ENCODE measurements at regions not wholly inside any gene's neighbourhood (a gene's known extent, or its start where the extent isn't known, plus 50 kb on each side); places are given as distances from the start of the nearest gene placed in this dataset.

DNA sequence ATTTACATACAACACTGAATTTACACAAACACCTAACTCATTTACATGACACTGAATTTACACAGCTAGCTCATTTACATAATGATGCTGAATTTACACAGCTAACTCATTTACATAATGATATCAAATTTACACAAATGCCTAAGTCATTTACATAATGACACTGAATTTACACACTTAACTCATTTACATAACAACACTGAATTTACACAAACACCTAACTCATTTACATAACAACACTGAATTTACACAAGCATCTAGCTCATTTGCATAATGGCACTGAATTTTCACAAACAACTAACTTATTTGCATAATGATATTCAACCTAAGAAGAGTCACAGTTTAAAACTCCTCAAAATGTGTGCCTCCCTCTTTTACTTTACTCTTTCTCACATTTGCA lies 511.7 kb downstream of the GALR1 start:
- H3K36me3 ChIP-seq (ENCODE audit: control insufficient read depth in 2 of 2, insufficient read depth in 2 of 2, low read length in 1 of 2) = no peaks in the 10 kb centered on the region
- no peak overlapping the region for H3K4me3 ChIP-seq (ENCODE audit: low read depth in 1 of 2, low read length in 2 of 2)
- H3K4me1 ChIP-seq (ENCODE audit: control insufficient read depth in 2 of 2, insufficient read depth in 2 of 2, low read length in 1 of 2) = no peaks in the 10 kb centered on the region
- no peaks in the 10 kb centered on the region for H3K27me3 ChIP-seq (ENCODE audit: control insufficient read depth in 1 of 2, insufficient read depth in 2 of 2, low read length in 2 of 2)
- no peaks in the 10 kb centered on the region for H3K9me3 ChIP-seq (ENCODE audit: control insufficient read depth in 2 of 2, insufficient read depth in 1 of 2, low read depth in 1 of 2, low read length in 1 of 2)
- H3K27ac ChIP-seq (ENCODE audit: low read depth in 2 of 2, low read length in 1 of 2) = no peak overlapping the region

DNA sequence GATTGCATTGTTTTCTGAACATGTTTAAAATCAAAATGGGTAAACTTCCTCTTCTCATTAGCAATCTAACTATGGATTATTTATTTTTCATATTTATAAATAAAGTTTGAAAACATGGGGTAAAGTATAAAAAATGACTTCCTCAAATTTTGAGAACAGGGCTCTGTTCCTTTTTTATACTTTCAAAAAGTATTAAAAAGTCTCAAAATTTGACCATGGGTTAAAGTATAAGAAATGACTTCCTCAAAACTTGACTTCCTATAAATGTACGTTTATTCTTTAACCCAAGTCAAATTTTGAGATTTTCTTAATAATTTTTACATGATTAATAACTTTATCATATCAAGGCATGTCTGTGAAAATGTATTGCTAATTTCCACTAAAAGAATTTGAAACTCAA lies 512.4 kb downstream of the GALR1 start:
- Histone ChIP-seq H3K36me3 (ENCODE audit: control insufficient read depth in 2 of 2, insufficient read depth in 2 of 2, low read length in 1 of 2) (no peaks in the 10 kb centered on the region), H3K9me3 (ENCODE audit: control insufficient read depth in 2 of 2, insufficient read depth in 1 of 2, low read depth in 1 of 2, low read length in 1 of 2) (no peaks in the 10 kb centered on the region), H3K4me1 (ENCODE audit: control insufficient read depth in 2 of 2, insufficient read depth in 2 of 2, low read length in 1 of 2) (no peaks in the 10 kb centered on the region), H3K27me3 (ENCODE audit: control insufficient read depth in 1 of 2, insufficient read depth in 2 of 2, low read length in 2 of 2) (no peaks in the 10 kb centered on the region), H3K27ac (ENCODE audit: low read depth in 2 of 2, low read length in 1 of 2) (no peak overlapping the region), H3K4me3 (ENCODE audit: low read depth in 1 of 2, low read length in 2 of 2) (no peak overlapping the region)
- WGBS, 2 donors = 57 to 60% methylated on average over 1 of the region's 1 CpG

DNA sequence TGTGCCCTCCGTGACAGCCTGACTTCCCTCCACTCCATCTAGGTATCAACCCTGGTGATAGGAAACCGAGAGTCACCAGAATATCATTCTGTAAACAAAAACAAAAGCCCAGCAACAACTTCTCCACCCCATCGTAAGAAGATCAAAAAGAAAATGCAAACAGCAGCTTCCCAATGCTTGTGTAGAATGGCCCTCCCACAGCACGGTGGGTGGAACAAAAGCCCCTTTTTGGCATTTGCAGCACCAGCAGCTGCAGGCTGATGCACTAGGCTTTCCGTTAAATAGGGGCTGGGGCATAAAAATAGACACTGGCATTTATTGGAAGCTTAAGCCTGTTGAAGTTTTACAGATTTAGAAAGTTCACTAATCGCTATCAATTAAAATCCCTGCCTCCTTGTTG lies 513.0 kb downstream of the GALR1 start:
- Histone ChIP-seq H3K27ac (ENCODE audit: low read depth in 2 of 2, low read length in 1 of 2) (no peak overlapping the region), H3K4me1 (ENCODE audit: control insufficient read depth in 2 of 2, insufficient read depth in 2 of 2, low read length in 1 of 2) (no peaks in the 10 kb centered on the region), H3K36me3 (ENCODE audit: control insufficient read depth in 2 of 2, insufficient read depth in 2 of 2, low read length in 1 of 2) (no peaks in the 10 kb centered on the region), H3K4me3 (ENCODE audit: low read depth in 1 of 2, low read length in 2 of 2) (no peak overlapping the region), H3K9me3 (ENCODE audit: control insufficient read depth in 2 of 2, insufficient read depth in 1 of 2, low read depth in 1 of 2, low read length in 1 of 2) (no peaks in the 10 kb centered on the region), H3K27me3 (ENCODE audit: control insufficient read depth in 1 of 2, insufficient read depth in 2 of 2, low read length in 2 of 2) (no peaks in the 10 kb centered on the region)
- 18 to 19% methylated on average over 6 of the region's 6 CpGs for WGBS, 2 donors

DNA sequence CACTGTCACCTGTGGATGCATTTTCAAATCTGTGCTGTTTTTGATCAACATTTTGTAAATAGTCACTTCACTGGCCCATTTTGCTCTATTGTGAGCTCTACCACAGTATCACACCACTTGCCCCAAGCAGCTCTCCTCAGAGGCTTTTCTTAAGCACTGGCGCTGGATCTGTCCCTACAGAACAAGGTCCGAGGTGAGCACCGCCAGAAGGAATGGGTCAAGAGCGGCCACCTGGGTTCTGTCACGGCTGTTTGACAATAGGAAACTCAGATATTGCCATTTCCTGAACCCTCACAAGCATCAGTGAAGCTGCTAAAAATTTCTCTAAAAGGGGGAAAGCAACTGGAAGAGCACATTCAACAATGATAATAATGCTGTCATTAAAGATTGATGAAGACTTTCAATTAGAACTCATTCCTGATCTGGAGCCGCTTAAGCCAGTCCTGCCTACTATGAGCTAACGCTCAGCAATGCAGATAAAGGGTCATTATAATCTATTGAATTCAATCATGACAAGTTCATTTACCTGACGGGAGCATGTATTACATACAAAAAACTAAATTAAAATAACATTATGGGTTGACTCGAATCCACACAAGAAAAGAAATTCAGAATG lies 514.0 kb downstream of the GALR1 start:
- WGBS, 2 donors = 39 to 48% methylated on average over 9 of the region's 9 CpGs
- no peak overlapping the region for H3K27ac ChIP-seq (ENCODE audit: low read depth in 2 of 2, low read length in 1 of 2)
- no peak overlapping the region for H3K4me3 ChIP-seq (ENCODE audit: low read depth in 1 of 2, low read length in 2 of 2)

GRCh38 chr18:77765468-77765867 lies 515.8 kb downstream of the GALR1 start:
- no peak overlapping the region for H3K4me3 ChIP-seq (ENCODE audit: low read depth in 1 of 2, low read length in 2 of 2)
- H3K27me3 ChIP-seq (ENCODE audit: control insufficient read depth in 1 of 2, insufficient read depth in 2 of 2, low read length in 2 of 2) = no peaks in the 10 kb centered on the region
- no peak overlapping the region for H3K27ac ChIP-seq (ENCODE audit: low read depth in 2 of 2, low read length in 1 of 2)
- 8 to 10% methylated on average over 9 of the region's 9 CpGs for WGBS, 2 donors
- H3K4me1 ChIP-seq (ENCODE audit: control insufficient read depth in 2 of 2, insufficient read depth in 2 of 2, low read length in 1 of 2) = no peaks in the 10 kb centered on the region
- H3K9me3 ChIP-seq (ENCODE audit: control insufficient read depth in 2 of 2, insufficient read depth in 1 of 2, low read depth in 1 of 2, low read length in 1 of 2) = peaks cover 0 to 7% of the 10 kb centered on the region in 2 donors
- H3K36me3 ChIP-seq (ENCODE audit: control insufficient read depth in 2 of 2, insufficient read depth in 2 of 2, low read length in 1 of 2) = no peaks in the 10 kb centered on the region

More for the DNA sequence above, 514.0 kb downstream of the GALR1 start:
- Histone ChIP-seq H3K27me3 (ENCODE audit: control insufficient read depth in 1 of 2, insufficient read depth in 2 of 2, low read length in 2 of 2) (no peaks in the 10 kb centered on the region), H3K9me3 (ENCODE audit: control insufficient read depth in 2 of 2, insufficient read depth in 1 of 2, low read depth in 1 of 2, low read length in 1 of 2) (no peaks in the 10 kb centered on the region), H3K36me3 (ENCODE audit: control insufficient read depth in 2 of 2, insufficient read depth in 2 of 2, low read length in 1 of 2) (no peaks in the 10 kb centered on the region), H3K4me1 (ENCODE audit: control insufficient read depth in 2 of 2, insufficient read depth in 2 of 2, low read length in 1 of 2) (no peaks in the 10 kb centered on the region)

DNA sequence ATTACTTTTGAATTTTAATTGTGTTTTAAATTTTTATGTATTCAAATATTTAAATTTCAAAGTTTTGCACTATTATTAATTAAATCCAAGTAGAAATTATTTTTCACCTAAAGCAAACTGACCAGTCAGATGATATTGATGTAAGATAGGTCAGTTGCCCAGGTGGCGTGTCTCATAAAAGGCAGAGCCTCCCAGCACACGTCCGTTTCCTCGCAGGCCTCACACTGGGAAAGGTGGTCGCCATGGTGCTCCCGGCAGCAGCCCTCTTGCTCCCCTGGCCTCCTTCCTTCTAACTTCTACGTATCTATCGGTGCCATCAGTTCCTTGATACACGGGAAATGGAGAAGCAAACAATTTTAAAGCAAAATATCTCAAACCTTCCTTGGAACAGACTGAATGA lies 516.8 kb downstream of the GALR1 start:
- 69 to 76% methylated on average over 9 of the region's 9 CpGs for WGBS, 2 donors
- Histone ChIP-seq H3K9me3 (ENCODE audit: control insufficient read depth in 2 of 2, insufficient read depth in 1 of 2, low read depth in 1 of 2, low read length in 1 of 2) (peaks cover 0 to 7% of the 10 kb centered on the region in 2 donors), H3K4me3 (ENCODE audit: low read depth in 1 of 2, low read length in 2 of 2) (no peak overlapping the region), H3K4me1 (ENCODE audit: control insufficient read depth in 2 of 2, insufficient read depth in 2 of 2, low read length in 1 of 2) (no peaks in the 10 kb centered on the region), H3K27ac (ENCODE audit: low read depth in 2 of 2, low read length in 1 of 2) (no peak overlapping the region), H3K27me3 (ENCODE audit: control insufficient read depth in 1 of 2, insufficient read depth in 2 of 2, low read length in 2 of 2) (no peaks in the 10 kb centered on the region), H3K36me3 (ENCODE audit: control insufficient read depth in 2 of 2, insufficient read depth in 2 of 2, low read length in 1 of 2) (no peaks in the 10 kb centered on the region)

GRCh38 chr18:77772177-77772576 lies 522.5 kb downstream of the GALR1 start:
- Histone ChIP-seq H3K36me3 (ENCODE audit: control insufficient read depth in 2 of 2, insufficient read depth in 2 of 2, low read length in 1 of 2) (no peaks in the 10 kb centered on the region), H3K4me3 (ENCODE audit: low read depth in 1 of 2, low read length in 2 of 2) (no peak overlapping the region), H3K27me3 (ENCODE audit: control insufficient read depth in 1 of 2, insufficient read depth in 2 of 2, low read length in 2 of 2) (no peaks in the 10 kb centered on the region), H3K9me3 (ENCODE audit: control insufficient read depth in 2 of 2, insufficient read depth in 1 of 2, low read depth in 1 of 2, low read length in 1 of 2) (peaks cover 0 to 9% of the 10 kb centered on the region in 2 donors), H3K4me1 (ENCODE audit: control insufficient read depth in 2 of 2, insufficient read depth in 2 of 2, low read length in 1 of 2) (no peaks in the 10 kb centered on the region), H3K27ac (ENCODE audit: low read depth in 2 of 2, low read length in 1 of 2) (no peak overlapping the region)
- 77 to 78% methylated on average over 5 of the region's 5 CpGs for WGBS, 2 donors

DNA sequence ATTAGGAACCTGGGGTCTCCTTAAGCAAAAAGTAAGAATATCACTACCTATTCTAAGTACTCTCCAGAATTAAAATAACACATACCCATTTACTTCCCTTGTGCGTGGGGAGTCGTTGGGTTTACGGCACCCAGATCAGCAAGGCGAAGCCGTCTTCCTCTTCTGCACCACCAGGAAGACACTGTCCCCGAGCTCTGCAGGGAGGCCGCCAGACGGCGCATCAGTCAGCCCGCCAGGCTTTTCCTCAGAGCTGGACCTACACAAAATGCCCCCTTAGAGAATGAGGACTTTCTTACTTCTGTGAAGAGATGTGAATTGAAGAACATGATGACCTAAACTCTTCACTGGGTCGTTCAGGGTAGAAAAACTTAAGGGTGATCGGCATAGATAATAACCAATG lies 526.5 kb downstream of the GALR1 start:
- Histone ChIP-seq H3K27ac (ENCODE audit: low read depth in 2 of 2, low read length in 1 of 2) (no peak overlapping the region), H3K36me3 (ENCODE audit: control insufficient read depth in 2 of 2, insufficient read depth in 2 of 2, low read length in 1 of 2) (no peaks in the 10 kb centered on the region), H3K27me3 (ENCODE audit: control insufficient read depth in 1 of 2, insufficient read depth in 2 of 2, low read length in 2 of 2) (no peaks in the 10 kb centered on the region), H3K4me1 (ENCODE audit: control insufficient read depth in 2 of 2, insufficient read depth in 2 of 2, low read length in 1 of 2) (no peaks in the 10 kb centered on the region), H3K4me3 (ENCODE audit: low read depth in 1 of 2, low read length in 2 of 2) (no peak overlapping the region), H3K9me3 (ENCODE audit: control insufficient read depth in 2 of 2, insufficient read depth in 1 of 2, low read depth in 1 of 2, low read length in 1 of 2) (peaks cover 0 to 9% of the 10 kb centered on the region in 2 donors)
- WGBS, 2 donors = 90 to 92% methylated on average over 12 of the region's 12 CpGs

DNA sequence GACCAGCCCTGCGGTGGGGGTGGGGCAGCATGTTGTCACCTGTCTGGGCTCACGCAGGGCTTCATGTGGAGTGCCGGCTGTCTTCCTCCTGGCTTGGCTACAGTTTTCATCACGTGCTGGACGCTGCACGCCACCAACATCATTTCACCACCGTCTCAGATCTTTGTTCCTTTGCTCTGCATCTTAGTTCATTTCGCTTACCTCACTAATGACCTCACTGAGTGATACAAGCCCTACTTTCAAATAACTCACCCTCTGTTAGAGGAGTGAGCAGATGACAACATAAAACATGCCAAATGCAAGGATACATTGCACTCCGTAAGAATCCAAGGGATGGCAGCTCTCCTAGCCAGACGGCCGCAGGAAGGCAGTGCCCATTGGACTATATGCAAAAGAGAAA lies 527.5 kb downstream of the GALR1 start:
- no peaks in the 10 kb centered on the region for H3K4me1 ChIP-seq (ENCODE audit: control insufficient read depth in 2 of 2, insufficient read depth in 2 of 2, low read length in 1 of 2)
- WGBS, 2 donors = 85 to 88% methylated on average over 11 of the region's 11 CpGs

GRCh38 chr18:77784759-77785379 lies 535.2 kb downstream of the GALR1 start:
- H3K27ac ChIP-seq (ENCODE audit: low read depth in 2 of 2, low read length in 1 of 2) = no peak overlapping the region
- 77 to 90% methylated on average over 18 of the region's 18 CpGs for WGBS, 2 donors
- no peaks in the 10 kb centered on the region for H3K36me3 ChIP-seq (ENCODE audit: control insufficient read depth in 2 of 2, insufficient read depth in 2 of 2, low read length in 1 of 2)
- no peak overlapping the region for H3K4me3 ChIP-seq (ENCODE audit: low read depth in 1 of 2, low read length in 2 of 2)
- peaks cover 0 to 3% of the 10 kb centered on the region in 2 donors for H3K4me1 ChIP-seq (ENCODE audit: control insufficient read depth in 2 of 2, insufficient read depth in 2 of 2, low read length in 1 of 2)
- no peaks in the 10 kb centered on the region for H3K27me3 ChIP-seq (ENCODE audit: control insufficient read depth in 1 of 2, insufficient read depth in 2 of 2, low read length in 2 of 2)
- peaks cover 3% of the 10 kb centered on the region in 2 donors for H3K9me3 ChIP-seq (ENCODE audit: control insufficient read depth in 2 of 2, insufficient read depth in 1 of 2, low read depth in 1 of 2, low read length in 1 of 2)

More for the DNA sequence above, 527.5 kb downstream of the GALR1 start:
- H3K4me3 ChIP-seq (ENCODE audit: low read depth in 1 of 2, low read length in 2 of 2) = no peak overlapping the region
- H3K36me3 ChIP-seq (ENCODE audit: control insufficient read depth in 2 of 2, insufficient read depth in 2 of 2, low read length in 1 of 2) = no peaks in the 10 kb centered on the region
- peaks cover 0 to 9% of the 10 kb centered on the region in 2 donors for H3K9me3 ChIP-seq (ENCODE audit: control insufficient read depth in 2 of 2, insufficient read depth in 1 of 2, low read depth in 1 of 2, low read length in 1 of 2)
- H3K27me3 ChIP-seq (ENCODE audit: control insufficient read depth in 1 of 2, insufficient read depth in 2 of 2, low read length in 2 of 2) = no peaks in the 10 kb centered on the region
- no peak overlapping the region for H3K27ac ChIP-seq (ENCODE audit: low read depth in 2 of 2, low read length in 1 of 2)
